HFF-Myc (cell line): ENCODE measurements at regions not wholly inside any gene's neighbourhood (a gene's known extent, or its start where the extent isn't known, plus 50 kb on each side); places are given as distances from the start of the nearest gene placed in this dataset.

Source experiments
- DNase-seq: peaks from one replicate; pipeline ENCODE4 v3.0.0-alpha.2; 2011; ENCODE audit warnings: low read depth; ENCODE audit errors: extremely low read depth
- H3K4me3 ChIP-seq: replicated peaks from 2 replicates; pipeline ENCODE4 v1.5.1; 2011; ENCODE audit warnings: low read depth, mild to moderate bottlenecking, control low read depth, low read length
- CTCF ChIP-seq: IDR thresholded peaks from 2 replicates; pipeline ENCODE4 v1.5.1; 2012; ENCODE audit warnings: mild to moderate bottlenecking, low read depth, low read length, control low read depth; ENCODE audit errors: missing control alignments

- DNase-seq: no peak
- H3K4me3 ChIP-seq: no peak overlapping the region
- TF ChIP-seq CTCF: no peak
These were observed 162.3 kb downstream of the BMP7 start for GRCh38 chr20:57104113-57104512.

- no peak for DNase-seq
- TF ChIP-seq CTCF: no peak
- no peak overlapping the region for H3K4me3 ChIP-seq
These were observed 161.7 kb downstream of the BMP7 start for GRCh38 chr20:57104651-57105204.

GRCh38 chr20:57106030-57106682, 160.3 kb downstream of the BMP7 start:
- TF ChIP-seq CTCF: no peak
- H3K4me3 ChIP-seq: no peak overlapping the region
- DNase-seq: no peak

- DNase-seq: no peak
- H3K4me3 ChIP-seq: no peak overlapping the region
- no peak for TF ChIP-seq CTCF
These were observed 159.7 kb downstream of the BMP7 start for GRCh38 chr20:57106692-57107091.

- H3K4me3 ChIP-seq: no peak overlapping the region
- TF ChIP-seq CTCF: no peak
These were observed 159.2 kb downstream of the BMP7 start for GRCh38 chr20:57107208-57107607.

GRCh38 chr20:57108218-57108617, 158.2 kb downstream of the BMP7 start:
- DNase-seq: no peak
- no peak overlapping the region for H3K4me3 ChIP-seq
- no peak for TF ChIP-seq CTCF

More at GRCh38 chr20:57107208-57107607, 159.2 kb downstream of the BMP7 start:
- DNase-seq: no peak
